BJ (cell line): ENCODE measurements at regions not wholly inside any gene's neighbourhood (a gene's known extent, or its start where the extent isn't known, plus 50 kb on each side); places are given as distances from the start of the nearest gene placed in this dataset.

Experiments
- CTCF ChIA-PET: fragments of 350-600 bp; formaldehyde crosslinking; extraction: SDS; loops from one replicate; lab custom pipeline; 2021; ENCODE audit warnings: antibody characterized with exemption, inconsistent platforms; lab: Yijun Ruan, JAX
- POLR2A ChIA-PET: fragments of 300-600 bp; sonication (Branson Sonifier 250); formaldehyde crosslinking; extraction: SDS; loops from one replicate; lab custom pipeline; 2021; ENCODE audit warnings: antibody characterized with exemption; lab: Charles Lee
- DNase-seq: peaks from one replicate; pipeline ENCODE4 v3.0.0-alpha.2; 2011; ENCODE audit warnings: low read depth
- H3K27me3 ChIP-seq: 2 replicates; pipeline ENCODE4 v1.6.0; 2011; ENCODE audit warnings: low read length; ENCODE audit not compliant: control insufficient read depth, insufficient read depth
- H3K36me3 ChIP-seq: 2 replicates; pipeline ENCODE4 v1.5.1; 2011; ENCODE audit warnings: low read length; ENCODE audit not compliant: control insufficient read depth, insufficient read depth
- H3K4me3 ChIP-seq: 2 replicates; pipeline ENCODE4 v1.5.1; 2011; ENCODE audit warnings: low read depth, mild to moderate bottlenecking, control low read depth, low read length
- TF ChIP-seq, protein P1 (sequence below): IDR thresholded peaks from 2 replicates; pipeline ENCODE4 v1.5.1; 2011; ENCODE audit warnings: low read depth, mild to moderate bottlenecking, control low read depth, inconsistent platforms, low read length, moderate library complexity; ENCODE audit not compliant: insufficient read depth

- DNase-seq: no peak
- 0 out of 2 replicates have a peak, but pooled peaks cover 1% of the 10 kb centered on the region for H3K27me3 ChIP-seq
- ChIA-PET CTCF (no interaction called here), POLR2A (no interaction called here)
- TF ChIP-seq, protein P1, sequence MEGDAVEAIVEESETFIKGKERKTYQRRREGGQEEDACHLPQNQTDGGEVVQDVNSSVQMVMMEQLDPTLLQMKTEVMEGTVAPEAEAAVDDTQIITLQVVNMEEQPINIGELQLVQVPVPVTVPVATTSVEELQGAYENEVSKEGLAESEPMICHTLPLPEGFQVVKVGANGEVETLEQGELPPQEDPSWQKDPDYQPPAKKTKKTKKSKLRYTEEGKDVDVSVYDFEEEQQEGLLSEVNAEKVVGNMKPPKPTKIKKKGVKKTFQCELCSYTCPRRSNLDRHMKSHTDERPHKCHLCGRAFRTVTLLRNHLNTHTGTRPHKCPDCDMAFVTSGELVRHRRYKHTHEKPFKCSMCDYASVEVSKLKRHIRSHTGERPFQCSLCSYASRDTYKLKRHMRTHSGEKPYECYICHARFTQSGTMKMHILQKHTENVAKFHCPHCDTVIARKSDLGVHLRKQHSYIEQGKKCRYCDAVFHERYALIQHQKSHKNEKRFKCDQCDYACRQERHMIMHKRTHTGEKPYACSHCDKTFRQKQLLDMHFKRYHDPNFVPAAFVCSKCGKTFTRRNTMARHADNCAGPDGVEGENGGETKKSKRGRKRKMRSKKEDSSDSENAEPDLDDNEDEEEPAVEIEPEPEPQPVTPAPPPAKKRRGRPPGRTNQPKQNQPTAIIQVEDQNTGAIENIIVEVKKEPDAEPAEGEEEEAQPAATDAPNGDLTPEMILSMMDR: no peak
- no peak overlapping the region for H3K4me3 ChIP-seq
- H3K36me3 ChIP-seq: no peaks in the 10 kb centered on the region
These were observed 98.0 kb upstream of the KCNG1 start for GRCh38 chr20:51120868-51121267.

DNA sequence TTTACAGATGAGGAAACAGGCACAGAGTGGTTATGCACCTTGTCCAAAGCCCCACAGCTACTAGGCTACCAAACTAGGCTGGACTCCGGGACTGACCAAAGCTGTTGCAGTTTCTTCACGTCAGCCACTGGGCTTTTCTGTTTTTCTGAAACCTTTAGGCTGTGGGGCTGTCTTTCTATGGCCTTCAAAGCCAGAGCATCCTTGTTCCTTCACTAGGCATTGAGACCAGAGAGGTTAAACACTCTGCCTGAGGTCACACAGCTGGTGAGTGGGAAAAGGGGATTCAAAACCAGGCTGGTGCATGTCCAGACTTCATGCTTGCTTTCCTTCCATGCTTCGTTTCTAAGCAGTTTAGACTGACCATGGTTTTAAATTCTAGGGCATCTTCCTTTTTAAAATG is 97.5 kb upstream of the KCNG1 start:
- ChIA-PET CTCF (no interaction called here), POLR2A (no interaction called here)
- no peak for DNase-seq
- H3K36me3 ChIP-seq: no peaks in the 10 kb centered on the region
- 0 out of 2 replicates have a peak, but pooled peaks cover 1% of the 10 kb centered on the region for H3K27me3 ChIP-seq
- H3K4me3 ChIP-seq: no peak overlapping the region
- TF ChIP-seq, protein P1: no peak

DNA sequence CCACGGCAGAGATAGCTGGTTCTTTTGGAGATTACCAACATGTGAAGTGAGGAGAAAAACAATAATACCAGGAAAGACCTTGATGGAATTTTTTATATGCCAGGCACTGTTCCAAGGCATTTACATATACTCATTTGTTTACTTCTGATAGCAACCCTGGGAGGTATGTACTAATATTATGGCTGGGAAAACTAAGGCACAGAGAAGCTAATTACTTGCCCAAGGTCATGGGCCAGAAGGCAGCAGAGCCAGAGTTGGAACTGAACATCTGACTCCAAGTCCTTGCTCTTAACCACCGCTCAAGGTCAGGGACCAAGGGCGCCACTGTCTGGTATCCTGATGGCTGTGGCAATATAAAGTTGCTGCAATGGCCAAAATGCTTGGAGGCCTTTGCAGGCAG is 97.0 kb upstream of the KCNG1 start:
- CTCF ChIA-PET: no interaction called here
- POLR2A ChIA-PET: no interaction called here
- TF ChIP-seq, protein P1: no peak
- Histone ChIP-seq H3K4me3 (no peak overlapping the region), H3K36me3 (no peaks in the 10 kb centered on the region), H3K27me3 (0 out of 2 replicates have a peak, but pooled peaks cover 1% of the 10 kb centered on the region)
- DNase-seq: no peak

GRCh38 chr20:51118985-51119527 is 96.1 kb upstream of the KCNG1 start:
- CTCF ChIA-PET: interaction anchor here (0.8 kb wide), 1 partner anchor 102 kb away, joined by 3 read pairs; no protein-coding TSS in a partner anchor
- no peak for DNase-seq
- no peaks in the 10 kb centered on the region for H3K36me3 ChIP-seq
- POLR2A ChIA-PET: no interaction called here
- H3K4me3 ChIP-seq: no peak overlapping the region
- TF ChIP-seq, protein P1: no peak
- 0 out of 2 replicates have a peak, but pooled peaks cover 1% of the 10 kb centered on the region for H3K27me3 ChIP-seq

GRCh38 chr20:51118216-51118615 is 95.3 kb upstream of the KCNG1 start:
- ChIA-PET POLR2A (no interaction called here), CTCF (no interaction called here)
- no peak overlapping the region for H3K4me3 ChIP-seq
- TF ChIP-seq, protein P1: no peak
- H3K27me3 ChIP-seq: 0 out of 2 replicates have a peak, but pooled peaks cover 1% of the 10 kb centered on the region
- H3K36me3 ChIP-seq: no peaks in the 10 kb centered on the region
- no peak for DNase-seq
